RWPE2 (cell line): ENCODE measurements at regions not wholly inside any gene's neighbourhood (a gene's known extent, or its start where the extent isn't known, plus 50 kb on each side); places are given as distances from the start of the nearest gene placed in this dataset.

Experiments
- ATAC-seq: fragments of 200-7000 bp; cut with Tn5 transposase; 3 replicates; pipeline ENCODE4 v1.9.1; 2021; ENCODE audit warnings: low read depth
- DNase-seq: peaks from one replicate; pipeline ENCODE4 v3.0.0-alpha.2; 2020; ENCODE audit warnings: low spot score
- H3K27ac ChIP-seq: fragments of 450-650 bp; 2 replicates; pipeline ENCODE4 v1.5.1; 2017; ENCODE audit warnings: mild to moderate bottlenecking; ENCODE audit not compliant: poor library complexity, severe bottlenecking
- H3K27me3 ChIP-seq: fragments of 250-450 bp; sonication (Bioruptor Pico); 2 replicates; pipeline ENCODE4 v1.5.1; 2021; ENCODE audit warnings: mild to moderate bottlenecking, moderate library complexity; ENCODE audit not compliant: insufficient read depth, poor library complexity, severe bottlenecking
- H3K36me3 ChIP-seq: fragments of 250-450 bp; sonication (Bioruptor Pico); 2 replicates; pipeline ENCODE4 v1.5.1; 2020; ENCODE audit warnings: low read depth, mild to moderate bottlenecking, moderate library complexity
- H3K4me1 ChIP-seq: fragments of 250-450 bp; sonication (Bioruptor Pico); 2 replicates; pipeline ENCODE4 v1.5.1; 2021; ENCODE audit warnings: mild to moderate bottlenecking, moderate library complexity; ENCODE audit not compliant: insufficient read depth, poor library complexity, severe bottlenecking
- H3K4me3 ChIP-seq: fragments of 250-450 bp; sonication (Bioruptor Pico); 2 replicates; pipeline ENCODE4 v1.5.1; 2021; ENCODE audit warnings: mild to moderate bottlenecking, moderate library complexity; ENCODE audit not compliant: severe bottlenecking
- H3K9me3 ChIP-seq: fragments of 250-450 bp; sonication (Bioruptor Pico); 2 replicates; pipeline ENCODE4 v1.5.1; 2021; ENCODE audit warnings: mild to moderate bottlenecking, moderate library complexity; ENCODE audit not compliant: severe bottlenecking
- CTCF ChIP-seq: fragments of 450-650 bp; IDR thresholded peaks from one replicate; pipeline ENCODE4 v1.5.1; 2017; ENCODE audit warnings: mild to moderate bottlenecking, moderate library complexity; ENCODE audit not compliant: poor library complexity, severe bottlenecking

DNA sequence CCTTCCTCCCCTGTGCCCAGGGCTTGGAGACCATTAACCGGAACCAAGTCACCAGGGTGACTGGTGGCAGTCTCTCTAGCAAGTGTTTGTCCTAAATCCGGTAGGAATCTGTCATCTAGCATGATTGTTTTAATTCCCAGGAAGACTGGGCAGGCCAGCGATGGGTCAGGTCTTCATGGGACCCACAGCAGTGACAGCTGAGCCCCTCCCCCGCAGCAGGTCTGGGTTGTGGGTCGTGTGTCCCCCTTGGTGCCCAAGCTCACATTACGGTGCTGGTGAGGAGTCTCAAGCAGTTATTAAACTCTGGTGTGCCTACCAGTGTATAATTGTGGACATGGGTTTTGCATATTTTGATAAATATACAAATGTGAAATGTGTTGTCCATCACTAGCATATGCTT lies 466.5 kb downstream of the MATN1 start:
- no peak for TF ChIP-seq CTCF
- Histone ChIP-seq H3K4me3 (no peak overlapping the region), H3K27ac (no peak overlapping the region), H3K9me3 (no peaks in the 10 kb centered on the region), H3K36me3 (no peaks in the 10 kb centered on the region), H3K27me3 (peaks cover 26% of the 10 kb centered on the region), H3K4me1 (no peaks in the 10 kb centered on the region)
- DNase-seq = peak; percentile 17
- no peak for ATAC-seq

GRCh38 chr1:30255111-30255724 lies 468.2 kb downstream of the MATN1 start:
- H3K4me3 ChIP-seq = no peak overlapping the region
- no peak for TF ChIP-seq CTCF
- ATAC-seq = no peak

DNA sequence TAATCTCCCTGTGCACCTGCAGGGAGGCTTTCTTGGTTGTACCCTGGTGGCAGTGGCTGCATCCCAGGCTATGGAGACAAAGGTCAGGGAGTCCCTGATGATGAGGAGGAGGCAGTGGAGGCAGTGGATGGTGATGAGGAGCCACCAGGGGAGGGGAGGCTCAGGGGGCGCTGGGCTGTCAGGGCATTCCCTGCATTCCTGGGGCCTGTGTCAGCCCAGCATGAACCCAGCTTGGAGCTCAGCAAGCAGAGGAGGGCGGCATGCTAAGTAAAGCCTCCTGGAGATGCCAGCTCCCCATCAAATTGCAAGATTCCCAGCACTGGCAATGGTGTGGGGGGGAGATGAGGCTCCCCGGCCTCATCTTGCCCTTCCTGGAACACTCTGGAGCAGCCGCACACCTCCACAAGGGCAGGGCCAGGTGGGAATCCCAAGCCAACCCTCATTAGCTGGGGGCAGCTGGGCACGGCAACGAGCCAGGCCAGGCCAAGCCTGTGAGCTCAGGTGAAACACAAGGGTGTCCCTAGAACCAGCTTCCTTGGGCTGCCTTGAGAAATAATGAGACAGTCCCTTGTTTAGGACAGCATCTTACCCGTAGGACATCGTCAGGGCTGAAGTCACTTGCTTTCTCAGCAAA lies 469.5 kb downstream of the MATN1 start:
- no peak for TF ChIP-seq CTCF
- no peak for ATAC-seq

More at GRCh38 chr1:30255111-30255724, 468.2 kb downstream of the MATN1 start:
- peak; percentile 7 for DNase-seq
- Histone ChIP-seq H3K36me3 (no peaks in the 10 kb centered on the region), H3K9me3 (no peaks in the 10 kb centered on the region), H3K4me1 (no peaks in the 10 kb centered on the region), H3K27ac (no peak overlapping the region), H3K27me3 (peaks cover 33% of the 10 kb centered on the region)

GRCh38 chr1:30253361-30253760 lies 470.0 kb downstream of the MATN1 start:
- Histone ChIP-seq H3K4me1 (no peaks in the 10 kb centered on the region), H3K27me3 (peaks cover 29% of the 10 kb centered on the region), H3K27ac (no peak overlapping the region), H3K4me3 (no peak overlapping the region), H3K9me3 (no peaks in the 10 kb centered on the region), H3K36me3 (no peaks in the 10 kb centered on the region)
- peak; percentile 32 for DNase-seq
- ATAC-seq = no peak
- no peak for TF ChIP-seq CTCF

More for the DNA sequence above, 469.5 kb downstream of the MATN1 start:
- Histone ChIP-seq H3K9me3 (no peaks in the 10 kb centered on the region), H3K4me1 (no peaks in the 10 kb centered on the region), H3K36me3 (no peaks in the 10 kb centered on the region), H3K4me3 (no peak overlapping the region), H3K27me3 (peaks cover 31% of the 10 kb centered on the region), H3K27ac (no peak overlapping the region)
- peak; percentile 20 for DNase-seq
